ENCODE measurements at regions not wholly inside any gene's neighbourhood (a gene's known extent, or its start where the extent isn't known, plus 50 kb on each side); places are given as distances from the start of the nearest gene placed in this dataset.

GRCh38 chr10:63760708-63761047 lies 239.5 kb downstream of the REEP3 start:
- H3K36me3 ChIP-seq (ENCODE audit: control insufficient read depth, insufficient read depth, low read length): no peaks in the 10 kb centered on the region
- no peak overlapping the region for H3K4me3 ChIP-seq (ENCODE audit: low read depth, low read length)
- H3K27me3 ChIP-seq (ENCODE audit: control insufficient read depth, insufficient read depth, low read length): no peaks in the 10 kb centered on the region
- FAIRE-seq: no peak
- DNase-seq (ENCODE audit: low read depth): no peak
- TF ChIP-seq CTCF (IDR thresholded peaks at IDR 0.05; ENCODE audit: insufficient read depth, low read length, severe bottlenecking): no peak

GRCh38 chr10:63761243-63761642 lies 240.0 kb downstream of the REEP3 start:
- no peak for TF ChIP-seq CTCF (IDR thresholded peaks at IDR 0.05; ENCODE audit: insufficient read depth, low read length, severe bottlenecking)
- Histone ChIP-seq H3K4me3 (ENCODE audit: low read depth, low read length) (no peak overlapping the region), H3K36me3 (ENCODE audit: control insufficient read depth, insufficient read depth, low read length) (no peaks in the 10 kb centered on the region), H3K27me3 (ENCODE audit: control insufficient read depth, insufficient read depth, low read length) (no peaks in the 10 kb centered on the region)
- FAIRE-seq (no peak), DNase-seq (ENCODE audit: low read depth) (no peak)

- H3K27me3 ChIP-seq (ENCODE audit: control insufficient read depth, insufficient read depth, low read length): no peaks in the 10 kb centered on the region
- no peaks in the 10 kb centered on the region for H3K36me3 ChIP-seq (ENCODE audit: control insufficient read depth, insufficient read depth, low read length)
- no peak overlapping the region for H3K4me3 ChIP-seq (ENCODE audit: low read depth, low read length)
- TF ChIP-seq CTCF (IDR thresholded peaks at IDR 0.05; ENCODE audit: insufficient read depth, low read length, severe bottlenecking): no peak
- DNase-seq (ENCODE audit: low read depth) (peak; percentile 79), FAIRE-seq (no peak)
Observed at GRCh38 chr10:63763744-63764143, 242.5 kb downstream of the REEP3 start.

- H3K36me3 ChIP-seq (ENCODE audit: control insufficient read depth, insufficient read depth, low read length): no peaks in the 10 kb centered on the region
- H3K4me3 ChIP-seq (ENCODE audit: low read depth, low read length): no peak overlapping the region
- H3K27me3 ChIP-seq (ENCODE audit: control insufficient read depth, insufficient read depth, low read length): no peaks in the 10 kb centered on the region
- TF ChIP-seq CTCF (IDR thresholded peaks at IDR 0.05; ENCODE audit: insufficient read depth, low read length, severe bottlenecking): no peak
- DNase-seq (ENCODE audit: low read depth) (peak; percentile 94), FAIRE-seq (no peak)
Observed at GRCh38 chr10:63765126-63765525, 243.9 kb downstream of the REEP3 start.

- no peaks in the 10 kb centered on the region for H3K36me3 ChIP-seq (ENCODE audit: control insufficient read depth, insufficient read depth, low read length)
- no peaks in the 10 kb centered on the region for H3K27me3 ChIP-seq (ENCODE audit: control insufficient read depth, insufficient read depth, low read length)
- FAIRE-seq (no peak), DNase-seq (ENCODE audit: low read depth) (no peak)
- no peak for TF ChIP-seq CTCF (IDR thresholded peaks at IDR 0.05; ENCODE audit: insufficient read depth, low read length, severe bottlenecking)
- H3K4me3 ChIP-seq (ENCODE audit: low read depth, low read length): no peak overlapping the region
Observed at GRCh38 chr10:63766745-63767137, 245.5 kb downstream of the REEP3 start.

GRCh38 chr10:63767138-63767801 lies 246.1 kb downstream of the REEP3 start:
- Histone ChIP-seq H3K4me3 (ENCODE audit: low read depth, low read length) (no peak overlapping the region), H3K36me3 (ENCODE audit: control insufficient read depth, insufficient read depth, low read length) (no peaks in the 10 kb centered on the region), H3K27me3 (ENCODE audit: control insufficient read depth, insufficient read depth, low read length) (no peaks in the 10 kb centered on the region)
- TF ChIP-seq CTCF (IDR thresholded peaks at IDR 0.05; ENCODE audit: insufficient read depth, low read length, severe bottlenecking): no peak
- DNase-seq (ENCODE audit: low read depth) (peak; percentile 18), FAIRE-seq (no peak)

All from bronchial epithelial cell (primary cell).